K562 (cell line): ENCODE measurements at regions not wholly inside any gene's neighbourhood (a gene's known extent, or its start where the extent isn't known, plus 50 kb on each side); places are given as distances from the start of the nearest gene placed in this dataset.

Experiments used
- ATAC-seq: fragments of 200-7000 bp; cut with Tn5 transposase; 3 replicates; pipeline ENCODE4 v1.9.1; 2020; ENCODE audit warnings: moderate library complexity
- BruUV-seq: library from RNA; stranded (reverse); fragments of 400-500 nt; replicated peaks from 2 replicates; lab custom pipeline; 2021; lab: Mats Ljungman, UMichigan
- CTCF ChIA-PET: fragments of 300-600 bp; formaldehyde crosslinking; extraction: SDS; loops from one replicate; lab custom pipeline; 2021; ENCODE audit warnings: low intra/inter-chr PET ratio; lab: Yijun Ruan, JAX
- POLR2A ChIA-PET: fragments of 300-600, 350-650 bp; sonication (Branson Sonifier 250); formaldehyde crosslinking; extraction: SDS; loops from one replicate; lab custom pipeline; 2021; ENCODE audit warnings: antibody characterized with exemption, inconsistent platforms; lab: Yijun Ruan, JAX
- DNase-seq, 4 experiments: peaks; one replicate each; pipeline versions ENCODE4 v3.0.0 to v3.0.0-alpha.2; 2011 to 2018; ENCODE audit warnings: low spot score in 3 of 4, mixed read lengths in 3 of 4; ENCODE audit errors: extremely low read depth in 1 of 4
- FAIRE-seq: peaks from 2 replicates; lab custom pipeline; 2011; peaks lifted over from hg19 to GRCh38; lab: Jason Lieb, UNC
- H2AFZ ChIP-seq: 2 replicates; pipeline ENCODE4 v1.6.0; 2011; ENCODE audit warnings: low read depth, low read length, control low read depth, inconsistent platforms
- H3K27ac ChIP-seq: fragments of 200-600 bp; 3 replicates; pipeline ENCODE4 v1.8.0; 2011; ENCODE audit warnings: low read depth, mild to moderate bottlenecking, control low read depth, inconsistent platforms, low read length, moderate library complexity, mixed read lengths; ENCODE audit errors: extremely low read depth
- H3K27me3 ChIP-seq, 2 experiments: fragments of 300-600 bp in 1 of 2; 2 replicates in 1 of 2; 3 replicates in 1 of 2; pipeline versions ENCODE4 v1.6.0 to v1.8.0; 2011; ENCODE audit warnings: inconsistent platforms in 2 of 2, low read length in 2 of 2, mild to moderate bottlenecking in 1 of 2, mixed read lengths in 1 of 2, moderate library complexity in 1 of 2; ENCODE audit not compliant: control insufficient read depth in 2 of 2, insufficient read depth in 2 of 2
- H3K36me3 ChIP-seq: fragments of 300-600 bp; 3 replicates; pipeline ENCODE4 v1.8.0; 2011; ENCODE audit warnings: mild to moderate bottlenecking, low read length, inconsistent platforms; ENCODE audit not compliant: control insufficient read depth, insufficient read depth
- H3K4me1 ChIP-seq, 2 experiments: fragments of 200-600 bp in 1 of 2; replicated peaks in 1 of 2; 2 replicates in 1 of 2; 3 replicates in 1 of 2; pipeline versions ENCODE4 v1.5.1 to v1.8.0; 2011; ENCODE audit warnings: inconsistent platforms in 2 of 2, low read length in 2 of 2, mild to moderate bottlenecking in 1 of 2, mixed read lengths in 1 of 2, moderate library complexity in 1 of 2; ENCODE audit not compliant: control insufficient read depth in 2 of 2, insufficient read depth in 2 of 2
- H3K4me2 ChIP-seq: 2 replicates; pipeline ENCODE4 v1.6.1; 2011; ENCODE audit warnings: low read length, control low read depth, inconsistent platforms, mixed read lengths; ENCODE audit not compliant: insufficient read depth
- H3K4me3 ChIP-seq: fragments of 200-600 bp; sonication (generic), shearing (Covaris generic); 2 replicates; pipeline ENCODE4 v1.5.1; 2016; ENCODE audit warnings: control low read depth, inconsistent platforms
- H3K79me2 ChIP-seq: fragments of 200-600 bp; 3 replicates; pipeline ENCODE4 v1.8.0; 2011; ENCODE audit warnings: low read length, inconsistent platforms; ENCODE audit not compliant: control insufficient read depth, insufficient read depth
- H3K9ac ChIP-seq, 2 experiments: 2 replicates each; pipeline versions ENCODE4 v1.6.0 to v1.6.1; 2011; ENCODE audit warnings: low read depth in 2 of 2, low read length in 2 of 2, control low read depth in 1 of 2, inconsistent platforms in 1 of 2, mild to moderate bottlenecking in 1 of 2, mixed read lengths in 1 of 2; ENCODE audit not compliant: insufficient read depth in 1 of 2
- H3K9me1 ChIP-seq: one replicate; pipeline ENCODE4 v1.6.0; 2011; ENCODE audit warnings: inconsistent platforms, mild to moderate bottlenecking, low read length, moderate library complexity; ENCODE audit not compliant: control insufficient read depth, insufficient read depth
- H3K9me3 ChIP-seq: replicated peaks from 2 replicates; pipeline ENCODE4 v1.5.1; 2011; ENCODE audit warnings: low read depth, low read length, inconsistent platforms; ENCODE audit not compliant: control insufficient read depth, insufficient read depth
- H4K20me1 ChIP-seq: replicated peaks from 2 replicates; pipeline ENCODE4 v1.6.1; 2011; ENCODE audit warnings: low read length, inconsistent platforms, mixed read lengths; ENCODE audit not compliant: control insufficient read depth, insufficient read depth
- CXXC5 ChIP-seq: fragments of 250-450 bp; sonication (Bioruptor Pico); IDR thresholded peaks from 2 replicates; pipeline ENCODE4 v1.8.0; 2022; ENCODE audit warnings: inconsistent platforms, mild to moderate bottlenecking, moderate library complexity
- ELF4 ChIP-seq: fragments of 450-650 bp; formaldehyde crosslinking; IDR thresholded peaks from 2 replicates; pipeline ENCODE4 v1.4.0; 2022; ENCODE audit warnings: missing genetic modification characterization
- HEY1 ChIP-seq: fragments of 250-450 bp; sonication (Bioruptor Pico); IDR thresholded peaks from 2 replicates; pipeline ENCODE4 v1.5.0; 2020; ENCODE audit warnings: mild to moderate bottlenecking, moderate library complexity, borderline replicate concordance
- JUNB ChIP-seq: fragments of 450-650 bp; formaldehyde crosslinking; conservative IDR thresholded peaks from 2 replicates; pipeline ENCODE4 v1.4.0; 2020; ENCODE audit warnings: mild to moderate bottlenecking
- KAT8 ChIP-seq: fragments of 450-650 bp; IDR thresholded peaks from 2 replicates; pipeline ENCODE4 v1.6.1; 2016; ENCODE audit warnings: low read depth, mild to moderate bottlenecking
- MTA3 ChIP-seq: fragments of 450-650 bp; formaldehyde crosslinking; IDR thresholded peaks from 2 replicates; pipeline ENCODE4 v1.6.1; 2017; ENCODE audit warnings: mild to moderate bottlenecking, borderline replicate concordance
- NELFE ChIP-seq: IDR thresholded peaks from 2 replicates; pipeline ENCODE4 v1.6.1; 2011; ENCODE audit warnings: mild to moderate bottlenecking; ENCODE audit not compliant: insufficient read depth, insufficient read length
- RFX5 ChIP-seq: IDR thresholded peaks from 2 replicates; pipeline ENCODE4 v1.6.1; 2011; ENCODE audit warnings: low read depth, mild to moderate bottlenecking, improper control_type of control experiment, low read length
- TAF15 ChIP-seq: fragments of 200-400 bp; formaldehyde crosslinking; IDR thresholded peaks from 2 replicates; pipeline ENCODE4 v1.6.1; 2017; ENCODE audit warnings: mild to moderate bottlenecking, low read depth, low read length, moderate library complexity
- UBTF ChIP-seq, 2 experiments: IDR thresholded peaks; 2 replicates each; pipeline ENCODE4 v1.6.1; 2012; ENCODE audit warnings: improper control_type of control experiment in 2 of 2, low read depth in 2 of 2, low read length in 2 of 2, borderline replicate concordance in 1 of 2
- ZBTB12 ChIP-seq: fragments of 250-450 bp; sonication (Bioruptor Pico); IDR thresholded peaks from 2 replicates; pipeline ENCODE4 v1.4.0; 2020
- ZFP1 ChIP-seq: fragments of 450-650 bp; formaldehyde crosslinking; IDR thresholded peaks from 2 replicates; pipeline ENCODE4 v1.4.0; 2020; ENCODE audit warnings: mild to moderate bottlenecking, mixed read lengths
- WGBS: fragments of 100-300 bp; shearing (Covaris generic); methylation state at CpG from one replicate; pipeline ENCODE4 v1.1.6; 2016; ENCODE audit warnings: low coverage, mixed read lengths; ENCODE audit not compliant: insufficient coverage; ENCODE audit errors: missing lambda C conversion rate; 5-methylcytosine and 5-hydroxymethylcytosine counted together
- in situ Hi-C: fragments of 300-500 bp; cut with MboI; formaldehyde crosslinking; loops from 4 replicates; pipeline ENCODE4 v1.15.0; 2018; ENCODE audit warnings: inconsistent platforms, mixed read lengths
- intact Hi-C: fragments of 100-400 bp; cut with micrococcal nuclease; formaldehyde crosslinking; loops from 2 replicates; pipeline ENCODE4 v1.14.2; 2022
- TF ChIP-seq, protein P1 (sequence below): fragments of 250-450 bp; sonication (Bioruptor Pico); IDR thresholded peaks from 2 replicates; pipeline ENCODE4 v1.5.0; 2021

DNA sequence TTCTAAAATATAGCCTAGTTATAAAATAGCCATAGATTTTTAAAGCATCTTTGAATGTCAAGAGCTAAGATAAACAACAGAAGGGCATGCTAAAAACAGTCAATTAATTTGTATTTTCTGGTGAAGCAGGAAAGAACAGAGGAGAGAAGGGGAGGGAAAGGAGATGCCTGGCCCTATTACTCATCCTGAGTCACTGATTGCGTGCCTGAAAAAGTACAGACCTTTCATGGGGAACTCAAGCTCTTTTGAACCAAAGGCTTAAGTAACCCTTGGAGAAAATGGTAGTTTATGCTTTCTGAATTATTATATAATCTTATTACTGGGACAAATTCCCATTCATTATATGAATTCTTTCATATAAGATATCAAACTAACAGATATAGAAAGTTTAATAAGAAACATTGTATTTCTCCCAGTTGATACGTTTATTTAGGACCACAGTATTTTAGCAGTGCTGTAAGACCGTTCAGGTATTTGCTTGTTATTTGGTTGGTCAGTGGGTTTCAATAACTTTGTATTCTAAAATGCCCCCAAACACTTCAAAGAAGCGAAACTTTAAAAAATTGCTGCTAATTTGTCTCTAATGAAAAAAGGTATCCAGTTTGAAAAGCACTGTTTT, 151.3 kb downstream of the HGF start:
- Histone ChIP-seq H3K79me2 (no peaks in the 10 kb centered on the region), H3K27me3 (no peaks in the 10 kb centered on the region), H3K4me3 (no peak overlapping the region), H3K36me3 (no peaks in the 10 kb centered on the region), H3K9me1 (no peaks in the 10 kb centered on the region), H3K27ac (no peak overlapping the region), H3K4me1 (no peaks in the 10 kb centered on the region)
- no TSS peak for BruUV-seq
- intact Hi-C loops (no loop called here), in situ Hi-C loops (no loop called here)
- no peak for FAIRE-seq
- CTCF ChIA-PET = no interaction called here
- no peak for DNase-seq
- TF ChIP-seq RFX5 = no peak
- no peak for TF ChIP-seq NELFE
- TF ChIP-seq, all 486 proteins: peak for 0
- POLR2A ChIA-PET = no interaction called here
- no peak overlapping the region for H3K4me2 ChIP-seq
- H2AFZ ChIP-seq = no peak overlapping the region
- peaks cover 2% of the 10 kb centered on the region; the same call in 1 of the 2 replicates for H3K9me3 ChIP-seq
- no peak overlapping the region for H3K9ac ChIP-seq
- H4K20me1 ChIP-seq = no peaks in the 10 kb centered on the region
- no peak for ATAC-seq
- 0% methylated on average over 4 of the region's 4 CpGs for WGBS

- no peak for DNase-seq
- intact Hi-C loops = no loop called here
- Histone ChIP-seq H4K20me1 (no peaks in the 10 kb centered on the region), H3K4me2 (no peak overlapping the region), H3K27me3 (no peaks in the 10 kb centered on the region), H3K9ac (no peak overlapping the region), H3K4me1 (no peaks in the 10 kb centered on the region), H3K27ac (no peak overlapping the region), H2AFZ (no peak overlapping the region), H3K79me2 (no peaks in the 10 kb centered on the region), H3K9me1 (no peaks in the 10 kb centered on the region), H3K36me3 (no peaks in the 10 kb centered on the region), H3K4me3 (no peak overlapping the region), H3K9me3 (no peaks in the 10 kb centered on the region)
- POLR2A ChIA-PET = no interaction called here
- 0% methylated on average over 3 of the region's 3 CpGs for WGBS
- no peak for FAIRE-seq
- in situ Hi-C loops = no loop called here
- no peak for ATAC-seq
- no TSS peak for BruUV-seq
- CTCF ChIA-PET = no interaction called here
- TF ChIP-seq UBTF (IDR thresholded peaks at IDR 0.05; ENCODE audit: borderline replicate concordance in 1 of 2, low read depth in 2 of 2, low read length in 2 of 2) (no peak), TAF15 (no peak), ZFP1 (CRISPR knock-in tag) (no peak), HEY1 (CRISPR knock-in tag) (no peak), ZBTB12 (CRISPR knock-in tag) (no peak), MTA3 (no peak), ELF4 (no peak), JUNB (no peak), CXXC5 (CRISPR knock-in tag) (no peak), KAT8 (no peak)
- TF ChIP-seq, protein P1, sequence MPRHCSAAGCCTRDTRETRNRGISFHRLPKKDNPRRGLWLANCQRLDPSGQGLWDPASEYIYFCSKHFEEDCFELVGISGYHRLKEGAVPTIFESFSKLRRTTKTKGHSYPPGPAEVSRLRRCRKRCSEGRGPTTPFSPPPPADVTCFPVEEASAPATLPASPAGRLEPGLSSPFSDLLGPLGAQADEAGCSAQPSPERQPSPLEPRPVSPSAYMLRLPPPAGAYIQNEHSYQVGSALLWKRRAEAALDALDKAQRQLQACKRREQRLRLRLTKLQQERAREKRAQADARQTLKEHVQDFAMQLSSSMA = no peak
These were observed 152.9 kb downstream of the HGF start for GRCh38 chr7:81616951-81617350.
